ENCODE measurements at regions not wholly inside any gene's neighbourhood (a gene's known extent, or its start where the extent isn't known, plus 50 kb on each side); places are given as distances from the start of the nearest gene placed in this dataset.
"Not testable (repeated sequence)": the region's sequence is repeated elsewhere in the genome, so short reads cannot be mapped to it uniquely, and the experiment has no call there.

DNA sequence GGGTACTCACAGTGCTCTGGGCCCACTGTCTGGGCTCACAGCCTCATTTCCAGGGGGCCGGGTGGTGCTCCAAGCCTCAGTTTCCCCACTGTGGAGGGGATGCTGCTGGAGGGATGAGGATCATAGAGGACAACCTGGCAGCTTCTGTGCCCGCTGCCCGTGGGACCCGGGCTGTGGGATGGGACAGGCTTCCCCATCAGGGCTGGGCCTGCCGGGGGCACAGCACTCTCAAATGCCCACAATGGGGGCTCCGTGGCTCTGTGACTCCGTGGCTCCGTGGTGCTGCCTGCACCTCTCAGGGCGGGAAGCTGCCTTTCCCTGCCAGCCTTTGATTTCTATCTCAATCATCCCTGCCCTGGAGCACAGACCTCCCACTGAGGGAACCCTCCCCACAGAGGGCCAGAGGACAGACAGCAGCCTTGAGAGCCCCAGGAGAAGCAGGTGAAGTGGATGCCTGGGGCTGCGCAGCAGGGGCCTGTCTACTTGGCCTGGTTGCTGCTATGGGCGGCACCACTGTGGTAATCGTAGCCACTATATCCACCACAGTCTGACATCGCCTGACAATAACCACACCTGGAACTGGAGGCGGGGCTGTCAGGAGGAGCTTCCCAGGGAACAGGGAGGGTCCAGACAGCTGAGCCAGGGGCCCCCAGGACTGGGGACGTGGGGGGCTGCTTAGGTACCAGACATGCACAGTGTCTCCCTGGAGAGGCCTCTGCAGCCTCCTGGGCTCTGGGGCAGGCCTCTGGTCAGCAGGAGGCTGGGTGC, 375.9 kb downstream of the TMEM121 start:
- intact Hi-C loops (cut with DNase I), result no loop called here
- no peaks in the 10 kb centered on the region for H3K36me3 ChIP-seq
- H3K27ac ChIP-seq, result no peak overlapping the region
- H3K9me3 ChIP-seq, result no peaks in the 10 kb centered on the region
- DNase-seq, result no peak
- 61 to 98% methylated on average over 5 to 8 of the region's 15 CpGs for WGBS, 2 donors
- no peaks in the 10 kb centered on the region for H3K4me1 ChIP-seq
- H3K4me3 ChIP-seq (replicated peaks in 1 of 3), result no peak overlapping the region
- no peaks in the 10 kb centered on the region for H3K27me3 ChIP-seq
- TF ChIP-seq, protein P1, sequence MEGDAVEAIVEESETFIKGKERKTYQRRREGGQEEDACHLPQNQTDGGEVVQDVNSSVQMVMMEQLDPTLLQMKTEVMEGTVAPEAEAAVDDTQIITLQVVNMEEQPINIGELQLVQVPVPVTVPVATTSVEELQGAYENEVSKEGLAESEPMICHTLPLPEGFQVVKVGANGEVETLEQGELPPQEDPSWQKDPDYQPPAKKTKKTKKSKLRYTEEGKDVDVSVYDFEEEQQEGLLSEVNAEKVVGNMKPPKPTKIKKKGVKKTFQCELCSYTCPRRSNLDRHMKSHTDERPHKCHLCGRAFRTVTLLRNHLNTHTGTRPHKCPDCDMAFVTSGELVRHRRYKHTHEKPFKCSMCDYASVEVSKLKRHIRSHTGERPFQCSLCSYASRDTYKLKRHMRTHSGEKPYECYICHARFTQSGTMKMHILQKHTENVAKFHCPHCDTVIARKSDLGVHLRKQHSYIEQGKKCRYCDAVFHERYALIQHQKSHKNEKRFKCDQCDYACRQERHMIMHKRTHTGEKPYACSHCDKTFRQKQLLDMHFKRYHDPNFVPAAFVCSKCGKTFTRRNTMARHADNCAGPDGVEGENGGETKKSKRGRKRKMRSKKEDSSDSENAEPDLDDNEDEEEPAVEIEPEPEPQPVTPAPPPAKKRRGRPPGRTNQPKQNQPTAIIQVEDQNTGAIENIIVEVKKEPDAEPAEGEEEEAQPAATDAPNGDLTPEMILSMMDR (IDR thresholded peaks at IDR 0.05), result no peak
- no peak for TF ChIP-seq POLR2A (IDR thresholded peaks at IDR 0.05)

GRCh38 chr14:105902899-105903165, 376.4 kb downstream of the TMEM121 start:
- DNase-seq; H3K27ac ChIP-seq; H3K36me3 ChIP-seq; H3K9me3 ChIP-seq; H3K4me1 ChIP-seq; H3K4me3 ChIP-seq (replicated peaks in 1 of 3); intact Hi-C loops (cut with DNase I); H3K27me3 ChIP-seq: not testable (repeated sequence)
- WGBS, 2 donors, result 100% methylated on average over 1 of the region's 9 CpGs; no CpG with 5 or more reads in 1 of the 2 donors

- Histone ChIP-seq H3K4me1 (no peaks in the 10 kb centered on the region), H3K9me3 (no peaks in the 10 kb centered on the region), H3K27ac (no peak overlapping the region), H3K4me3 (replicated peaks in 1 of 3) (no peak overlapping the region), H3K36me3 (no peaks in the 10 kb centered on the region), H3K27me3 (no peaks in the 10 kb centered on the region)
- intact Hi-C loops (cut with DNase I), result no loop called here
- DNase-seq, result no peak
- 69 to 92% methylated on average over 8 to 9 of the region's 9 CpGs for WGBS, 2 donors
- no peak for TF ChIP-seq POLR2A (IDR thresholded peaks at IDR 0.05)
- TF ChIP-seq, protein P1 (IDR thresholded peaks at IDR 0.05), result no peak
Measured at GRCh38 chr14:105903971-105904370, 377.6 kb downstream of the TMEM121 start.

GRCh38 chr14:105904379-105904778, 378.0 kb downstream of the TMEM121 start:
- intact Hi-C loops (cut with DNase I), result no loop called here
- Histone ChIP-seq H3K27ac (no peak overlapping the region), H3K36me3 (no peaks in the 10 kb centered on the region), H3K4me3 (replicated peaks in 1 of 3) (no peak overlapping the region), H3K9me3 (no peaks in the 10 kb centered on the region), H3K27me3 (no peaks in the 10 kb centered on the region), H3K4me1 (no peaks in the 10 kb centered on the region)
- TF ChIP-seq POLR2A (IDR thresholded peaks at IDR 0.05), result no peak
- TF ChIP-seq, protein P1 (IDR thresholded peaks at IDR 0.05), result no peak
- no peak for DNase-seq
- WGBS, 2 donors, result 59 to 83% methylated on average over 7 to 11 of the region's 11 CpGs

GRCh38 chr14:105905456-105905855, 379.1 kb downstream of the TMEM121 start:
- H3K4me1 ChIP-seq, result no peaks in the 10 kb centered on the region
- no peaks in the 10 kb centered on the region for H3K27me3 ChIP-seq
- 80 to 85% methylated on average over 7 to 8 of the region's 11 CpGs for whole genome bisulfite sequencing, 2 donors
- intact Hi-C loops (cut with DNase I), result no loop called here
- DNase-seq, result no peak
- no peaks in the 10 kb centered on the region for H3K36me3 ChIP-seq
- H3K27ac ChIP-seq, result no peak overlapping the region
- H3K9me3 ChIP-seq, result no peaks in the 10 kb centered on the region
- H3K4me3 ChIP-seq (replicated peaks in 1 of 3), result no peak overlapping the region
- TF ChIP-seq POLR2A (IDR thresholded peaks at IDR 0.05), result no peak
- TF ChIP-seq, protein P1 (IDR thresholded peaks at IDR 0.05), result no peak
